Nucleus accumbens (tissue), 56 donors: ENCODE measurements at regions not wholly inside any gene's neighbourhood (a gene's known extent, or its start where the extent isn't known, plus 50 kb on each side); places are given as distances from the start of the nearest gene placed in this dataset.
A peak's percentile ranks its signal among the peaks of the same experiment; 100 is the strongest.

Source experiments
- DNase-seq, 56 donors: peaks; one replicate each; lab custom pipeline; 2025; lab: John Stamatoyannopoulos, UW

GRCh38 chr5:171623107-171623506 is 162.5 kb upstream of the SMIM23 start:
- no peak for DNase-seq

GRCh38 chr5:171623551-171624097 is 162.0 kb upstream of the SMIM23 start:
- DNase-seq: no peak

- DNase-seq: no peak
These were observed 161.2 kb upstream of the SMIM23 start for GRCh38 chr5:171624396-171624795.

GRCh38 chr5:171625646-171626045 is 160.0 kb upstream of the SMIM23 start:
- no peak for DNase-seq

GRCh38 chr5:171627936-171628632 is 157.5 kb upstream of the SMIM23 start:
- no peak for DNase-seq

- DNase-seq: no peak
These were observed 157.0 kb upstream of the SMIM23 start for GRCh38 chr5:171628633-171628974.

- DNase-seq: no peak
These were observed 156.4 kb upstream of the SMIM23 start for GRCh38 chr5:171629221-171629620.

- DNase-seq: peak in 3 of 56 donors; percentile 4 to 26 (median 8)
These were observed 155.8 kb upstream of the SMIM23 start for GRCh38 chr5:171629628-171630349.

GRCh38 chr5:171630350-171631065 is 155.1 kb upstream of the SMIM23 start:
- no peak for DNase-seq

- DNase-seq: no peak
These were observed 153.0 kb upstream of the SMIM23 start for GRCh38 chr5:171632616-171633015.

GRCh38 chr5:171633776-171634470 is 151.7 kb upstream of the SMIM23 start:
- no peak for DNase-seq

- DNase-seq: no peak
These were observed 151.1 kb upstream of the SMIM23 start for GRCh38 chr5:171634511-171634910.

GRCh38 chr5:171635028-171635427 is 150.6 kb upstream of the SMIM23 start:
- no peak for DNase-seq

- DNase-seq: no peak
These were observed 149.9 kb upstream of the SMIM23 start for GRCh38 chr5:171635561-171636245.

GRCh38 chr5:171637811-171638210 is 147.8 kb upstream of the SMIM23 start:
- DNase-seq: no peak

- DNase-seq: no peak
These were observed 146.4 kb upstream of the SMIM23 start for GRCh38 chr5:171639205-171639621.

- DNase-seq: no peak
These were observed 145.7 kb upstream of the SMIM23 start for GRCh38 chr5:171639966-171640365.

- no peak for DNase-seq
These were observed 145.1 kb upstream of the SMIM23 start for GRCh38 chr5:171640480-171640879.

GRCh38 chr5:171641891-171642290 is 143.7 kb upstream of the SMIM23 start:
- DNase-seq: no peak

- no peak for DNase-seq
These were observed 142.7 kb upstream of the SMIM23 start for GRCh38 chr5:171642894-171643293.
